Activated T-cell treated with anti-CD3 and anti-CD28 coated beads for 24 hours (primary cell): ENCODE measurements at regions not wholly inside any gene's neighbourhood (a gene's known extent, or its start where the extent isn't known, plus 50 kb on each side); places are given as distances from the start of the nearest gene placed in this dataset.

Experiments
- DNase-seq: peaks from one replicate; pipeline ENCODE4 v3.0.0-alpha.2; 2020; ENCODE audit warnings: low read depth

DNA sequence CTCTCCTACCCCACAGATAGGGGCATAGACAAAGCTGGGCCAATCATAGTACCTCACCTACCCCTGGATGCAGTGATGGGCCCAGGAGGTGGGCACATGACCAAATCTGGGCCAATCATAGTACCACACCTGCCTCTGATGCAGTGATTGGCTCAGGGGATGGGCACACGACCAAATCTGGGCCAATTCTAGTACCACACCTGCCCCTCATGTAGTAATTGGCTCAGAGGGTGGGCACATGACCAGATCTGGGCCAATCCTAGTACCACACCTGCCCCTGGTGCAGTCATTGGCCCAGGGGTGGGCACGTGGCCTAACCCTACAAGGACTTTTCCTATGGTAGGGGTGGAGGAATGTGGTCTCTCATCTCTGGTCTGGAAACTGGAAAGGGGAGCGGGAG is 56.9 kb upstream of the MEF2A start:
- DNase-seq = no peak

DNA sequence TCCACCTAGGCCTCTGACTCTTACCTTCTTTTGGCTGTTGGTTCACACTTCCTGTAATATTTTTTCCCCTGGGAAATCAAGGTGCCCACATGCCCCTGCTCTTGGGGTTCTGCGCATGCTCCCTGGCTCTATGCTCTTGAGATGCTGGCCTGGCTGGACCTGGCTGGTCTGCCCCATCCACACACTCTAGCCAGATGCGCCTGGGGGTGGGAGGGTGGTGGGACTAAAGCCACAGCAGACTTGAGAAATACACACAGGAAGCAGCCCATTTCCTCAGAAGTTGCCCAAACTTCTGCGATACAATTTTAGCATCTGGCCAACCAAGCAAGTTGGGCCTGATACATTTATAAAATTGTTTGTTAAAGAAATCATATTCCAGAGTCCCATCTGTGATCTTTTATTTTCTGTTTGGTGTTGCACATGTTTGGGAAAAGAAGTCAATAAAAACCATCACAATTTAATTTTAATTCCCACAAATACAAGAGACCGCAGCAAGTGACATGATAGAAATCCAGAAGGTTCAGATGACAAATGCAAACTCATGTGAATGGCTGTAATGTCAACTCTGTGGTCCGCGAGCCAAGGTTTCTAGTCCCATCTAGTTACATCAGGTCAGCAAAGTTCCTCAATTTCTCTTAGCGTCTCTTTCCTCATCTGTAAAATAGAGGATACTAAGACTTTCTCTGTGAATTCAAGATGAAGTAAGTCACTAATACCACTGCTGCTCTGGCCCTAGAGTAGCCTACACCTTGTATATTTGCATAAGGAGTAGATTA is 55.9 kb upstream of the MEF2A start:
- no peak for DNase-seq

DNA sequence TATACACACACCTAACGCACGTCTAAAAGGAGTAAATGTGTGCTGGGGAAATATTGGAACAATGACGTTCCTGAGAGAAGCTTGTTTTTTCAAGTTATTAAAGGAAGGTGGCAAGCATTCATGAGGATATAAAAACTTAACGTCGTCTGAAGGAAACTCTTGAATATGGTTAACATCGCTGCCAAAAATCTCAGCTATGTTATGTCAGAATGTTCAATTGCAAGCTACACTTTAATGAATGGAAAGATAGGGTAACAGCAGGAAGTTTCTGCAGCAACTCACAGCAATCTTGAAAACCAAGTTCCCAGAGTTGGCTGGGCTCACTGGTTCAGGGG is 54.3 kb upstream of the MEF2A start:
- DNase-seq = no peak

DNA sequence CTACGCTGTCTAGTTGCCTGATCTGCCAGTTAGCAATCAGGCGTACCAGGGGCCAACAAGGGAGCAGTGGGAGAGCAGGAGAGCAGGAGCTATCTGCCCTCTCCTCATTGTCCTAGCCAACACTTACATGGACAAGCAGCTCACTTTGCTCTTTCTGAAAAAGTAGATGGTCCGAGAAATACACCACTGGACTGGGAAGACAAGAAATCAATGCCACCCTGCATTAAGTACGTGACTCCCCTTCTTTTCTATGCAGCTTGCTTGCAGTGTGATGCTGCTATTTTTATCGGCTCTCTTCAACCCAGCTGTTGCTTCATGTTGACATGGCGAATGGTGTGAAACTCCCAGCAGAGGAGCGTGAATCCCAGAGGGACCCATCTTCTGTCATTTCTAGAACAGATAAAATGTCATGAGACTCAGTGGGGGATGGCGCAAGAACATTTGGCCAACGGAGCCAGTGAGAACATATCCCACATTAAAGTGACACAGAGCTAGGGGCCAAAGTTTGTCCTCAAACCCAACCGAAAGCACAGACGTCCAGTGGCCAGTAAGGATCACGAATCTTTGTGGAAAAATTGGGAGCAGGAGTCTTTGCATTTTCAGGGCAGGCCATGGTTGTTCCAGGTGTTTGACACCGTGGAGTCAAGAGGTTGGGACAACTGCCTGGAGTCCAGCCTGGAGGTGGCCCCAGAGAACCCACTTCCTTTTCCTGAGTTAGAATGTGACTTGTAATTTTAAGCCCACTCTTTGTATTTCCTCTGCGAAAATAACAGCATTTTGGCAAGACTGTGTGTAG is 53.7 kb upstream of the MEF2A start:
- no peak for DNase-seq

DNA sequence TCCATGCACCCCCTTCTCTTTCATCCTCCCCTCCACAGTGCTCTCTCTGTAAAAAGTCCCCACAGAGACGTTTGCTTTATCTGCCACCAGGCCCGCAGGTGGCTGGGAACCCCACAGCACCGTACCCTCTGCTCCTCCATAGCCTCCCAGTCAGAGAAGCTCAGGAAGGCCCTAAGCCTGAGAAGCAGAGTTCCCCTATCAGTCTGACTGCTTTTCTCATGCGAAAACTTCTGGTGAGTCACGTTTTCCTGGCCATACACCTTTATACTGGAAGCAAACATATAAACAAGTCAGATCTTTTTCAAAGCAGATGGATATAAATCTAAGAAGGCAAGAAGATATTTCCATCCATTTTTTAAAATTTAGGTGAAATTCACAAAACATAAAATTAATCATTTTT is 51.5 kb upstream of the MEF2A start:
- no peak for DNase-seq
